ENCODE measurements at regions not wholly inside any gene's neighbourhood (a gene's known extent, or its start where the extent isn't known, plus 50 kb on each side); places are given as distances from the start of the nearest gene placed in this dataset.
"Not testable (repeated sequence)": the region's sequence is repeated elsewhere in the genome, so short reads cannot be mapped to it uniquely, and the experiment has no call there.

DNA sequence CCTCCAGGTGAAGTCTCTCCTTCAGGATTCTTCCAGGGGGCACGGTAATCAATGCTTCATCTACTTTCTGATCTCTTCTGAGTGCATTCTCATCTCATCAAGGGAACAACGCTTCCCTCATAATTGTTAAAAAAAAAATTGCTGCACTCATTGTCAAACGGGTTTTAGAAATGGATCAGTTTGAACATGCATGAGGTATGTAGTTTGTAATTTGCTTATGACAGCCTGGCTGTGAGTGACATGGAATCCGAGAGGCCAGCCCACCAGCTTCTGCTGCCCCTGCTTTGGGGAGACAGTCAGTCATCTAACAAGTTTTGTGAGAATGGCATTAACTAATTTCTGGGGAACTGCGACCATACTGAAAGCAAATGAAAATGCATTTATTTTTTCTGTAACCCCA is 791.9 kb upstream of the SOX11 start:
- in situ Hi-C loops (cut with HindIII; ENCODE audit: low pct_ligation_motif_present, low pct_unique_long_range_greater_than_20kb, low sequenced_read_pairs): no loop called here
- DNase-seq: no peak

- DNase-seq: no peak
- in situ Hi-C loops (cut with HindIII; ENCODE audit: low pct_ligation_motif_present, low pct_unique_long_range_greater_than_20kb, low sequenced_read_pairs): no loop called here
Observed at GRCh38 chr2:4900861-4901770, 791.1 kb upstream of the SOX11 start.

DNA sequence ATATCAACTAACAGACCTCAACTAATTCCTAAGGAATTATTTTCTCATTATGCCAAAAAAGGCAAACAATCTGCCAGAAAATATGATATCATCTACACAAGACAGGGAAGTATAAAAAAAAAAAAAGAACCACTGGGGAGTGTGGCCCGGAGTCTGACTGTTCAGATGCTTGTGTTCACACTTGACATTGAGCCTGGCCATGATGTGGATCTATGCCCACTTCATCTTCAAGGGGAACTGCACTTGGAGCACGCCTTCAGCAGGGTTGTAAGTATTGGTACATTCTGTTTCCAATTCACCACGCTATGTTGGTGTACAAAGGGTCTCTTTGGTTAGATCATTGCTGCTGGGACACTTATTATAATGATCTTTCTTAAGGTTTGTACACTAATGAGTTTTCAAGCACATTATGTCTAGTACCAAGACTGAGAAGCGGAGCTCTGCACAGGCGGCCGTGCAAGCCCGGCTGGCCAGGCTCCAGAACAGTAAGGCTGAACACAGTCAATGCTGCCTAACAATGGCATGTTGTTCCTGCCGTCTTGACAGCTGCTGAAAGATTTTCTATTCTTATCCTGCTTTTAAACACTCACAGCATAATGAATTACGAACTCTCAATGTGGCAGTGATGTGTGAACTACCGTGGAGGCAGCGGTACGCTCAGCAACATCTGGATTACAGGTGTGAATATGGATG is 788.4 kb upstream of the SOX11 start:
- in situ Hi-C loops (cut with HindIII; ENCODE audit: low pct_ligation_motif_present, low pct_unique_long_range_greater_than_20kb, low sequenced_read_pairs): no loop called here
- DNase-seq: no peak

- no peak for DNase-seq
- in situ Hi-C loops (cut with HindIII; ENCODE audit: low pct_ligation_motif_present, low pct_unique_long_range_greater_than_20kb, low sequenced_read_pairs): no loop called here
Observed at GRCh38 chr2:4908461-4908860, 783.7 kb upstream of the SOX11 start.

GRCh38 chr2:4909346-4910009 is 782.7 kb upstream of the SOX11 start:
- in situ Hi-C loops (cut with HindIII; ENCODE audit: low pct_ligation_motif_present, low pct_unique_long_range_greater_than_20kb, low sequenced_read_pairs): no loop called here
- DNase-seq: no peak

DNA sequence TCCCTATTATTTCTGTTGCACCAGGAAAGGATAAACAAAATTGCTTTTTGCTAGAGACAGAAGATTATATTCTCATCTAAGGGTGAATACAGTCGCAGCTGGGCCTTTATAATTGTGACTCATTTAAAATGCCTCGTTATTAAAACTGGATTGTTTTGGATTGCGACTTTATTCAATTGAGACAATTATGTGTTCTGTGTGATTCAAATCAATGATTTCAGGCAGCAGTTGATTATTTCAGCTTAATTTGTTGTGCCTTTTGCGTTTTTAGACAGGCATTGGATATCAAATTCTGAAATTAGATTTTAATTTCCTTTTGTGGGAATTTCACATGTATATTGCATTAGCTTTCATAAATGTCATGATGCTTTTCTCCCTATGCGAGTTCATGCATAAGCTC is 778.1 kb upstream of the SOX11 start:
- DNase-seq: no peak
- in situ Hi-C loops (cut with HindIII; ENCODE audit: low pct_ligation_motif_present, low pct_unique_long_range_greater_than_20kb, low sequenced_read_pairs): no loop called here

DNA sequence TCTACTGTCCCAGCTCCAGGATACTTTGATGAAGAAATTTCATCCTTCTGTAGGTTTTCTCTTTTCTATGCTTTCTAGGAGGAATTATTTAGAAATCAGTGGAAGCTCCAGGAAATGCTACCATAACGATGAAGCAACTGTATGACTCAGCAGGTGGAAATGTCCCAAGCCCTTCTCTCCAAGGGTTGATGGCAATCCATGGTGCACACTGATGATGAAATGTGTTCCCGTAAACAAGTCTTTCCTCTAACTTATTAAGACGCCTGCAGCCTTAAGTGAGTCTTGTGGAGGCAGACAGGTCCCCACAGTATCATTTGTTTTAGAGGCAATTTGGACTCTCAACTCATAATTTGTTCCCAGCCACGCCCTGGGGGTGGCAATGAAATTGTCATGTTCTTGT is 777.6 kb upstream of the SOX11 start:
- in situ Hi-C loops (cut with HindIII; ENCODE audit: low pct_ligation_motif_present, low pct_unique_long_range_greater_than_20kb, low sequenced_read_pairs): no loop called here
- no peak for DNase-seq

DNA sequence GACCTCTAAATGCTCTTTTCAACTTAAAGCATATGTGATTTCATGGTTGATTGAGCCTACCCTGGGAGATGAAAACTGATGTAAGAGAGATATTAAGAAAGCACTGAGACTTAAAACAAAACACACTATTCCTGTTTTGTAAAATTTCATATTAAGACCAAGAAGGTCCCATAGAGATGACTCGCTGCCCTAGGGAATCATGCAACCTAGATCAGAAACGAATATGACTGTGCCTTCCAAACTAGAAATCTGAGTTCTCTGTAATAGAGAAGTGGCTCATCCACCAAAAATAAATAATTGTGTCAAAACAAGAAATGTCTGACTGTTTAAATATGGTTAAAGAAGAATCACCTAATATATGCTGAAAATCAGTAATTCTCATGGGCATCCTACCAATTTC is 776.8 kb upstream of the SOX11 start:
- in situ Hi-C loops (cut with HindIII; ENCODE audit: low pct_ligation_motif_present, low pct_unique_long_range_greater_than_20kb, low sequenced_read_pairs): no loop called here
- DNase-seq: no peak

DNA sequence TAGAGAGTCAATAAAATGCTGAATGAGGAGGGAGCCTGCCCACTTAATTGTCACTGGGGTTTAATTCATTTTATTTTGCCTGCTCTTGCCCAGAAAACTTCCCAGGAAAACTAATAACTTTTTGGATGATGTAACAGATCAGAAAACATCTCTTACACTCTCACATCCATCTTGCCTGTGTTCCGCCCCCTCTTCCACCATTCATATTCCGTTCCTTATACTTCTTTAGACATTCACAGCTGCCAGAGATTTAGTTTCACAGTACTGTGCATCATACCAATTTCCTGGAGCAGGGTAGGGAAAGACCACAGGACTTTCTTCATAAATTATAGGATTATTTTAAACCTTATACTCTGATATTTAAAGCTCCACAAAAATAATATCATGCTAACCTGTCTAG is 776.1 kb upstream of the SOX11 start:
- no peak for DNase-seq
- in situ Hi-C loops (cut with HindIII; ENCODE audit: low pct_ligation_motif_present, low pct_unique_long_range_greater_than_20kb, low sequenced_read_pairs): no loop called here

- no peak for DNase-seq
- in situ Hi-C loops (cut with HindIII; ENCODE audit: low pct_ligation_motif_present, low pct_unique_long_range_greater_than_20kb, low sequenced_read_pairs): no loop called here
Observed at GRCh38 chr2:4930704-4931103, 761.5 kb upstream of the SOX11 start.

- in situ Hi-C loops (cut with HindIII; ENCODE audit: low pct_ligation_motif_present, low pct_unique_long_range_greater_than_20kb, low sequenced_read_pairs): no loop called here
Observed at GRCh38 chr2:4931721-4932365, 760.3 kb upstream of the SOX11 start.

DNA sequence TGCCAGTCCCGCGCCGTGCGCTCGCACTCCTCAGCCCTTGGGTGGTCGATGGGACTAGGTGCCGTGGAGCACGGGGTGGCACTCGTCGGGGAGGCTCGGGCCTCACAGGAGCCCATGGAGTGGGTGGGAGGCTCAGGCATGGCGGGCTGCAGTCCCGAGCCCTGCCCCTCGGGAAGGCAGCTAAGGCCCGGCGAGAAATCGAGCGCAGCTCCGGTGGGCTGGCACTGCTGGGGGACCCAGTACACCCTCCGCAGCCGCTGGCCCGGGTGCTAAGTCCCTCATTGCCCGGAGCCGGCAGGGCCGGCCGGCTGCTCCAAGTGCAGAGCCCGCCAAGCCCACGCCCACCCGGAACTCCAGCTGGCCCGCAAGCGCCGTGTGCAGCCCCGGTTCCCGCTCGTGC is 756.9 kb upstream of the SOX11 start:
- in situ Hi-C loops (cut with HindIII; ENCODE audit: low pct_ligation_motif_present, low pct_unique_long_range_greater_than_20kb, low sequenced_read_pairs); DNase-seq: not testable (repeated sequence)

More at GRCh38 chr2:4931721-4932365, 760.3 kb upstream of the SOX11 start:
- no peak for DNase-seq

DNA sequence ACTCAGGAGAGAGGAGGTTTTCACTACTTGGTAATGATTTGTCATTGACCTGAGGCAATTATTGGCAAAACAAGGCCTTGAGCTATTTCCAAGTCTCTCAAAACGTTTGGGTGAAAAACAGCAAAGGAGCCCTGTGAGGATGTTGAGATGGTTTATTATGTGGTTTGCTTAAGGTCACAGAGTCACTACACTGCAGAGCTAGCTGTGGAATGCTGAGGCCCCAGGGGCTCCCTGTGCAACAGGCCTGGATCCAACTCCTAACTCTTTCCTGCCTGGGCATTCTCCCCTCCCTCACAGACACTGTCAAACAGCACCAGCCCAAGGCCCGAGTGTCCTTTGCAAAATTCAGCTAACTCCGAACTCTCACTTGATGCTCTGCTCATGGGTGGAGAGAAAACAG is 754.6 kb upstream of the SOX11 start:
- in situ Hi-C loops (cut with HindIII; ENCODE audit: low pct_ligation_motif_present, low pct_unique_long_range_greater_than_20kb, low sequenced_read_pairs): no loop called here
- no peak for DNase-seq

DNA sequence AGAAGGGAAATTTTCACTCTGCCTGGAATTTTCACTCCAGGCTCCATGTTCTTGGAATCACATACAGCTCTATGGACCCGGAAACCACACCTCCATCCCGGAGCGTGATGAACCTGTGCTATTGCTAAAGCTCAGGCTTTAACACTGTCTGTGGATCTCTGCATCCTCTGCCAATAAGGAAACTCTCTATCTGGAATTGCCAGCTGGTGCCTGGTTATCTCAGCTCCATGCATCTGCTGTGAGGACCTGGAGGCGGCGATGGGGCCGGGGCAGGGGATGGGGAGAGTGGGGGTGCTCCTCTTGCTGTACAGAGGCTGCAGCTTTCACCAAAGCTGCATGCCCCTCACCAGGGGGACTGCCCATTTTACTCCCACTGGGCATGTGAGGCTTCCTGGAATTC is 754.0 kb upstream of the SOX11 start:
- no peak for DNase-seq
- in situ Hi-C loops (cut with HindIII; ENCODE audit: low pct_ligation_motif_present, low pct_unique_long_range_greater_than_20kb, low sequenced_read_pairs): no loop called here

DNA sequence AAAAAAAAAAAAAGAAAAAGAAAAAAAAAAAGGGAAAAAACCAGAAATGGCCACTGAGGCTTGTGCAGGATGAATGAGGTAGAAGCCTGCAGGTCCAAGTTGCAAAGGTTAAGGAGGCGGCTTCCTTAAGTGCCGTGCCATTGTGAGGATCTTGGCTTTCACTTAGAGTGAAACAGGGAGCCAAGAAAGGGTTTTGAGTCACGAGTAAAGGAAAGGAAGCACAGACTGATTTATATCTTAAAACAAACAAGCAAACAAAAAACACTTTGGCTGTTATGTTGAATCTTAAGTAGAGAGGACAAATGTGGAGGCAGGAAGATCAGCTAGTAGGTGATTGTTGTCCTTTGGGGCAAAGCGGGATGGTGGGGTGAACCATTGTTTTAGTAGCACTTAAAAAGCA is 749.7 kb upstream of the SOX11 start:
- no peak for DNase-seq
- in situ Hi-C loops (cut with HindIII; ENCODE audit: low pct_ligation_motif_present, low pct_unique_long_range_greater_than_20kb, low sequenced_read_pairs): no loop called here

- in situ Hi-C loops (cut with HindIII; ENCODE audit: low pct_ligation_motif_present, low pct_unique_long_range_greater_than_20kb, low sequenced_read_pairs): no loop called here
- no peak for DNase-seq
Observed at GRCh38 chr2:4947911-4948310, 744.3 kb upstream of the SOX11 start.

- in situ Hi-C loops (cut with HindIII; ENCODE audit: low pct_ligation_motif_present, low pct_unique_long_range_greater_than_20kb, low sequenced_read_pairs): no loop called here
Observed at GRCh38 chr2:4951368-4951767, 740.8 kb upstream of the SOX11 start.

GRCh38 chr2:4959219-4959618 is 733.0 kb upstream of the SOX11 start:
- no peak for DNase-seq
- in situ Hi-C loops (cut with HindIII; ENCODE audit: low pct_ligation_motif_present, low pct_unique_long_range_greater_than_20kb, low sequenced_read_pairs): no loop called here

More at GRCh38 chr2:4951368-4951767, 740.8 kb upstream of the SOX11 start:
- no peak for DNase-seq

- in situ Hi-C loops (cut with HindIII; ENCODE audit: low pct_ligation_motif_present, low pct_unique_long_range_greater_than_20kb, low sequenced_read_pairs): no loop called here
Observed at GRCh38 chr2:4962419-4962818, 729.8 kb upstream of the SOX11 start.

More at GRCh38 chr2:4962419-4962818, 729.8 kb upstream of the SOX11 start:
- no peak for DNase-seq

Data from ACHN (cell line).